ENCODE measurements at regions not wholly inside any gene's neighbourhood (a gene's known extent, or its start where the extent isn't known, plus 50 kb on each side); places are given as distances from the start of the nearest gene placed in this dataset.

DNA sequence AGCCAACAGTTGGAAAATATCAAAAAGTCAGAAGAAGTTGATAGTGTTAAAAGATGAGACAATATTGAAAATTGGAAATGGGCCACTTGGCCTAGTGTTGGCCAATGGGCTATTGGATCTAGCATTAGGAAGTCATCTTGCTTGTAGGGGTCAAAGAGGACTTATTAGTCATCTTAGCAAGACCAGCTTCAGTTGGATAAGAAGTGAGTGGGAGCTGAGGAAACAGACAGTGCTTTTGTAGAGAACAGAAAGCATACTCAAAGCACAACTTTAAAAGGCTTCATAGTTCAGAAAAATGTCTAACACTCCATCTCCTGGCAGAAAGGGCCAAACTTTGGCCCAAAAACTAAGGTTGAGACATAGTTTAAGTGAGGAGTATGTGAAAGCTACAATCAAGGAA is 139.9 kb upstream of the PKN2 start:
- TF ChIP-seq, protein P1, sequence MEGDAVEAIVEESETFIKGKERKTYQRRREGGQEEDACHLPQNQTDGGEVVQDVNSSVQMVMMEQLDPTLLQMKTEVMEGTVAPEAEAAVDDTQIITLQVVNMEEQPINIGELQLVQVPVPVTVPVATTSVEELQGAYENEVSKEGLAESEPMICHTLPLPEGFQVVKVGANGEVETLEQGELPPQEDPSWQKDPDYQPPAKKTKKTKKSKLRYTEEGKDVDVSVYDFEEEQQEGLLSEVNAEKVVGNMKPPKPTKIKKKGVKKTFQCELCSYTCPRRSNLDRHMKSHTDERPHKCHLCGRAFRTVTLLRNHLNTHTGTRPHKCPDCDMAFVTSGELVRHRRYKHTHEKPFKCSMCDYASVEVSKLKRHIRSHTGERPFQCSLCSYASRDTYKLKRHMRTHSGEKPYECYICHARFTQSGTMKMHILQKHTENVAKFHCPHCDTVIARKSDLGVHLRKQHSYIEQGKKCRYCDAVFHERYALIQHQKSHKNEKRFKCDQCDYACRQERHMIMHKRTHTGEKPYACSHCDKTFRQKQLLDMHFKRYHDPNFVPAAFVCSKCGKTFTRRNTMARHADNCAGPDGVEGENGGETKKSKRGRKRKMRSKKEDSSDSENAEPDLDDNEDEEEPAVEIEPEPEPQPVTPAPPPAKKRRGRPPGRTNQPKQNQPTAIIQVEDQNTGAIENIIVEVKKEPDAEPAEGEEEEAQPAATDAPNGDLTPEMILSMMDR (IDR thresholded peaks at IDR 0.05; ENCODE audit: extremely low read depth, low read depth, low read length): no peak
- H3K4me1 ChIP-seq (ENCODE audit: insufficient read depth, low read length): no peaks in the 10 kb centered on the region

DNA sequence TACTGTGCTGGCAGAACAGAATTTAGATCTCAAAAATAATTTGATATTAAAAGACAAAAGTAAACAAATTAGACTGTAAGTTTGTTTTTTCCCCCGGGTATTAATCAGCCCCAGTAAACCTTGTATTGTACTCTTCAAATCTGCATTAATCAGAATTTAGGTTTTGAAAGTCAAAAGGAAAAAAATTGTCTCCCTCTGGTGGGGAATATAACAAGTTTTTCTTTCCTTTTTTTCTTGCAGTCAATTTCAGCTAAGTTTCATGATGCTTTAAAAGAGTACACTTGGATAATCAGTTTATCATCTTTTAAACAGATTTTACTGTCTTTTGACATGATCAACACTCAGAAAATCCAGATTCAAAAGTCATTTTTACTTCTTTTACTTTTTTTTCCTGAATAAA is 134.5 kb upstream of the PKN2 start:
- H3K4me1 ChIP-seq (ENCODE audit: insufficient read depth, low read length): no peaks in the 10 kb centered on the region
- TF ChIP-seq, protein P1 (IDR thresholded peaks at IDR 0.05; ENCODE audit: extremely low read depth, low read depth, low read length): peak; percentile 31
- no peak overlapping the region for H3K27ac ChIP-seq (ENCODE audit: low read depth, low read length)
- H3K79me2 ChIP-seq (ENCODE audit: insufficient read depth, low read length): no peaks in the 10 kb centered on the region
- no peaks in the 10 kb centered on the region for H3K36me3 ChIP-seq (ENCODE audit: insufficient read depth, low read length)
- no peak overlapping the region for H3K4me2 ChIP-seq (ENCODE audit: insufficient read depth, low read length)
- no peak overlapping the region for H3K4me3 ChIP-seq (ENCODE audit: insufficient read depth, low read length)
- DNase-seq (ENCODE audit: insufficient read length, low spot score, missing footprints): no peak
- H2AFZ ChIP-seq (ENCODE audit: low read length): no peak overlapping the region
- no peaks in the 10 kb centered on the region for H3K9me3 ChIP-seq (ENCODE audit: low read depth, low read length)
- H3K27me3 ChIP-seq (ENCODE audit: insufficient read depth, low read length): no peaks in the 10 kb centered on the region
- no peaks in the 10 kb centered on the region for H4K20me1 ChIP-seq (ENCODE audit: insufficient read depth, low read length)

More for the DNA sequence above, 139.9 kb upstream of the PKN2 start:
- no peak for DNase-seq (ENCODE audit: insufficient read length, low spot score, missing footprints)
- H3K4me3 ChIP-seq (ENCODE audit: insufficient read depth, low read length): no peak overlapping the region
- H3K9me3 ChIP-seq (ENCODE audit: low read depth, low read length): no peaks in the 10 kb centered on the region
- H3K4me2 ChIP-seq (ENCODE audit: insufficient read depth, low read length): no peak overlapping the region
- H3K36me3 ChIP-seq (ENCODE audit: insufficient read depth, low read length): no peaks in the 10 kb centered on the region
- H2AFZ ChIP-seq (ENCODE audit: low read length): no peak overlapping the region
- H3K27ac ChIP-seq (ENCODE audit: low read depth, low read length): no peak overlapping the region
- no peaks in the 10 kb centered on the region for H3K79me2 ChIP-seq (ENCODE audit: insufficient read depth, low read length)
- H3K27me3 ChIP-seq (ENCODE audit: insufficient read depth, low read length): no peaks in the 10 kb centered on the region
- no peaks in the 10 kb centered on the region for H4K20me1 ChIP-seq (ENCODE audit: insufficient read depth, low read length)

DNA sequence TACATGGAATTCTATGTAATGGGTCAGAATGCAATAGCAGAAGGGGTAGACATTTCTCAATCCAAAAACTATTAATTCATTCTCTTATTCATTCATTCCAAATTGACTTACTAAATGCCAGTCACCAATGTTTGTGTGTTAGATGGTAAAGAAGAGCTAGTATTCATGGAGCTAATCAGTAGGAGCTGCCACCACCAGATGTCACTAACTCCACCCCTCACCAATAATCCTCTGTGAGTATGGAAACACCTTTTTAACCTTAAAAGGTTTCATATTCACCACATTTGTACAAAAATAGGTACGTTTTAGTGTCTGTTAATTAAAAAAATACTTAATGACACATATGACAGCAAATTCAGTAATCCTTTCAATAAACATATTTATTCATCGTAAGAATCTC is 131.8 kb upstream of the PKN2 start:
- Histone ChIP-seq H3K36me3 (ENCODE audit: insufficient read depth, low read length) (no peaks in the 10 kb centered on the region), H3K79me2 (ENCODE audit: insufficient read depth, low read length) (no peaks in the 10 kb centered on the region), H3K9me3 (ENCODE audit: low read depth, low read length) (no peaks in the 10 kb centered on the region), H3K27ac (ENCODE audit: low read depth, low read length) (no peak overlapping the region), H2AFZ (ENCODE audit: low read length) (no peak overlapping the region), H3K4me3 (ENCODE audit: insufficient read depth, low read length) (no peak overlapping the region), H3K4me2 (ENCODE audit: insufficient read depth, low read length) (no peak overlapping the region), H3K4me1 (ENCODE audit: insufficient read depth, low read length) (no peaks in the 10 kb centered on the region), H4K20me1 (ENCODE audit: insufficient read depth, low read length) (no peaks in the 10 kb centered on the region), H3K27me3 (ENCODE audit: insufficient read depth, low read length) (no peaks in the 10 kb centered on the region)
- DNase-seq (ENCODE audit: insufficient read length, low spot score, missing footprints): no peak
- TF ChIP-seq, protein P1 (IDR thresholded peaks at IDR 0.05; ENCODE audit: extremely low read depth, low read depth, low read length): no peak

DNA sequence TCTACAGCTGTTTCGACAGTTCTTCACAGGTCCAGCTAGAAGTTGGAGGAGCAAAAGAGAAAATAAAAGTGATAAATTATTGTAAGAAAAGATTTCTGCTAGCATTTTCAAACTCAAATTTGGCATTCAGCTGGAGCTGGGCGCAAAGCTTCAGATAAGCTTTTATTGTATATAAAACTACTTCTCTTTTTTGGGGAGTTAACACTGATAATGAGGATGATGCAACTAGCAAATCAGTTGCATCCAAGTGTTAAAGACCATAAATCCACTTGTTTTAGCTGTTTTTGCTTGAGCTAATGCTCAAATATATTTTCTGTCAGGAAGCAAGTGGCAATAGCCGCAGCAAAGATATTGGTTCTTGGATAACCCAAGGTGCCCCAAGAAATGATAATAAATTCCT is 127.1 kb upstream of the PKN2 start:
- no peaks in the 10 kb centered on the region for H3K79me2 ChIP-seq (ENCODE audit: insufficient read depth, low read length)
- TF ChIP-seq, protein P1 (IDR thresholded peaks at IDR 0.05; ENCODE audit: extremely low read depth, low read depth, low read length): no peak
- H3K4me3 ChIP-seq (ENCODE audit: insufficient read depth, low read length): no peak overlapping the region
- no peak overlapping the region for H3K27ac ChIP-seq (ENCODE audit: low read depth, low read length)
- H3K4me2 ChIP-seq (ENCODE audit: insufficient read depth, low read length): no peak overlapping the region
- no peaks in the 10 kb centered on the region for H3K36me3 ChIP-seq (ENCODE audit: insufficient read depth, low read length)
- no peaks in the 10 kb centered on the region for H3K4me1 ChIP-seq (ENCODE audit: insufficient read depth, low read length)
- no peak for DNase-seq (ENCODE audit: insufficient read length, low spot score, missing footprints)
- H3K27me3 ChIP-seq (ENCODE audit: insufficient read depth, low read length): no peaks in the 10 kb centered on the region
- H2AFZ ChIP-seq (ENCODE audit: low read length): no peak overlapping the region
- no peaks in the 10 kb centered on the region for H4K20me1 ChIP-seq (ENCODE audit: insufficient read depth, low read length)
- H3K9me3 ChIP-seq (ENCODE audit: low read depth, low read length): no peaks in the 10 kb centered on the region

All from osteoblast (primary cell).